Embryonic facial prominence (tissue), 1 donor: ENCODE measurements at regions not wholly inside any gene's neighbourhood (a gene's known extent, or its start where the extent isn't known, plus 50 kb on each side); places are given as distances from the start of the nearest gene placed in this dataset.

ENCODE experiments used
- DNase-seq: peaks from one replicate; pipeline ENCODE4 v3.0.0-alpha.2; 2016; ENCODE audit errors: extremely low spot score

DNA sequence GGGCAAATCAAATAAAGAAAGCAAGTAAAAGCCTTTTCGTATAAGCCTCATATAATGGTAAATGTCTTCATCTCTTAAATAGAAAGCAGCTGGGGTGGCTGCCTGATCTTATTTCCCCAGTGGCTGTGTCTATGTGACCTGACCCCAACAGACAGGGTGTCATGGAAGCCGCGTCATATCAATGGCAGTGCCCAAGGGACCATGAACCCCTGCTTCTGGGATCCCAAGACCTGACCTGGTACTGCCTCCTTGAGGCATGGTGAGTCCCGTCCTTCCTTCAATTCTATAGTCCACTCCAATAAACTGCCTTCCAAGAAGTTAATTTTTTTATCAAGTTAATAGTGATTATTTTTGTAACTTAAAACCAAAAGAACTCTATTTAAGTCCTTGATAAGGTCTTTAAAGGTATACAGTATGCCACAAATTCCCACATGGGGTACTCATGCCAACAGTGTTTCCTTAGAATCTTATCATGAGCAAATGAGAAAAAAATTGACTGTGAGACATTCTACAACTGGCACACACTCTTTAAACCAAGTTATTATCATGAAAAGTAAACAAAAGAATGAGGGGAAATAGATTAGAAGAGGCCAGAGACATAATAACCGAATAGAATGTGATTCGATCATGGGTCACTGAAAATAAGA lies 104.6 kb downstream of the ADSS2 start:
- no peak for DNase-seq

DNA sequence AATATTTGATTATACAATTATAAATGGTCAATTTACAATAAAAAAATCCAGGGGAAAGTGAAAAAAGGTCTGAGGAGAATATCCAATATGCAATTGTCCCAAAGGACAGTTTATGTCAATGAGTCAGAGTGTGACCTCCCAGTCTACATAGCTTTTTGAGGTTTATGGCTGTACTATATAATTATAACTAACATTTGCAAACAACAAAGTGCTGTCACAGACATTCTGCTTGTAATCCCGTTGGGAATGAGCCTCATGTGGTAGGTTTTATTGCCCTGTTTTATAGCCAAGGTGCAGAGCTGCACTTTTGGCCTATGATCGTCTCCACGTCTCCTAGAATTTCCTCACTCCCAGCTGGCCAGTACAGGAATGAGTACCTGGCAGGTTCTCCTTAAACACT lies 103.8 kb downstream of the ADSS2 start:
- no peak for DNase-seq

DNA sequence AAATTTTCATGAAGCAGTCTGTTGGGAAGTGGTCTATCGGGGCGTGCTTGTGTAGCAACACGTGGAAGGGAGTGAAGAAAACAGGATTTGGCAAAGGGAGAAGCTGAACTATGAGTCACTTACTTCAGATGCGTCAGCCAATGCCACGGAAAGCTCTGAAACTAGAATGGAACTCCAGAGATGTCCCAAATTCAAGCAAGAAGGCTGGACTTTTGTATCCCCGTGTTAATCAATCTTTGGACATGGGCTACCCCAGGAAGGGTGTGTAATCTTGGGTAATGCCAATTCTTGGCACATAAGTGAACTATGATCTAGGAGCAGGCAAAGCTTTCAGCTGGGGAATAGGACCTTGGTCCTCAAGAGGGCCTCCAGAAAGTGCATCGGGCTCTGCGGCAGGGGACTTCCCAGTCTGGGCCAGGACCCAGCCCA lies 102.6 kb downstream of the ADSS2 start:
- no peak for DNase-seq

DNA sequence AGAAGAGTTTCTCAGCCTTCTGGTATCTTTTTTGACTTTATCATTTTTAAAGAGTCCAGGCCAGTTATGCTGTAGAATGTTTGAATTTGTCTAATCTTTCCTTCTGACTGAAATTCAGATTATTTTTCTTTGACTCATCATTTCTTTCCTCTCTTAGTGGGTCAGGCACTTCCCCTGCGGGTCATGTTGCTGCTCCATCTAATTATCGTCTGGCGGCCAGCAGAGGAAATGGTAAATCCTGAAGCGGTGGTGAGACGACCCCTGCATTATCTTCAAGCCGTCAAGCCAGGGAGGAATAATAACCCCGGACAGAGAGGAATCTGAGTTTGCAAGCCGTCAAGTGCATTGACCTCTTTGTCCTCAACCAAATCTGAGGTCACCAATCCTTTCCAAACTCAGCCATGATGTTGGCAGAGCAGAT lies 102.1 kb downstream of the ADSS2 start:
- no peak for DNase-seq

DNA sequence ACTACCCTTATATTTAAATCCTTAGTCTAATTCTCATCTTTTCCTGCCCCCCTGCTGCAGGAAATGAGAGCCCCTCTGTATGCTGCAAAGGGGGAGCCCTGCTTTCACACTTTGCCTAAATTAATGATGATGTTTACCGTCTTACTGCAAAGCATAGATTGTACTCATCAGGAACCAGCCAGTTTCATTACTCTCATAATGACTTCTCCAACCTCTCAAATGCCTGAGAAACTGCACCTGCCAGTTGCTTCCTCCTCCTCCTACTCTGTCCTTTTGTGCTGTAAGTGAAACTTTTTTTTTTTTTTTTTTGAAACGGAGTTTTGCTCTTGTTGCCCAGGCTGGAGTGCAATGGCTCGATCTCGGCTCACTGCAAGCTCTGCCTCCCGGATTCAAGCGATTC lies 101.7 kb downstream of the ADSS2 start:
- no peak for DNase-seq

DNA sequence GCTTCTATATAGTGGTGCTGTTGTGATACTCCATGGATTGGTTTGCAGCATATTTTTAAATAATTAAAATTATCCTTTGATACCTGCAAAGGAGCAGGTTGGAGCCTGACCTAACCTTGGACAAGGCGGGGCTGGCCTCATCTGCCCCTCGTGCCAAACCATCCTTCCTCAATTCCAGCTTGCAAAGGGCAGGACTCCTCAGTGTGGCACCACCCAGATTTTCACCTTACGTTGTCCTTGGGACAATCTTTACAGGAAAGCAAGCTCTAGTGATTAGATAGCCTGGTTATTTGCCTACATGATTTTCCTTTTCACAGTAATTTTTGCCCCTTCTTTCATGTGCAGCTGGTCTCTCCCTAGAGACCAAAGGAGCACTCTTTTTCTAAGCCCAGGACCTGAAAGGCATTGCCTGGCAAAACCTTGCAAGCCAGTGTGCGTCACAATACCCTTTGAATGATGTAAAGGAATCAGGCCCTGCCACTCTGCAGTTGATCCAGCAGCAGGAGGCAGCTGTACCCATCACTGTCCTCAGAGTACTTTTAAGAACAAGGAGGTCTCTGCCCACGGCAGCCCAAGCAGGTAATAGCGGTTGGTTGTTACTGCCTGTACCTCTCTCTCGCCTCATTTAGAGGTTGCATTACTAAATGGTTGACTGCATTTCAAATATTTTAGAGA lies 99.4 kb downstream of the ADSS2 start:
- no peak for DNase-seq

DNA sequence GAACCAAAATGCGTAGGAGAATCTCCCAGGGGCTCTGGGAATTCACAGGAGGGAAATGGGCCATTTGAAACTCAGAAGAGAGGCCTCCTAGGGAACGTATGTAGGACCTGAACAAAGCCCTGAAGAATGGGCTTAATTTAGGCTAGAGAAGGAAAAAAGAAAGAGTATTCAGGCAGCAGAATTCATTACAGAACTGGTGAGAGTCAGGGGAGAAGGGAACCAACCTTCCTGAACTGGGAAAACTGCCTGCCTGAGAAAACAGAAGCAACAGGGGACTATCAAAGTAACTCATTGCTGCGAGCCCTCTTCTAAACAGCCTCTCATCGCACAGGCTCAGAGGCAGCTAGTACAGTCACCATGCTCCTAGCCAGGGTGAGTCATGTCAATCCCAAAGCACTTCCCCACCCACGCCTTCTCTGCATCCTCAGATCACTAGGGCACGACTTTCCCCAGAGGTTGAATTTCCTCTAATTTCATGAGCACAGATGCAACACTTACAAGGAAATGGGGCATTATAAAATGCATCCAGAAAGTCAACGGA lies 98.1 kb downstream of the ADSS2 start:
- DNase-seq, result no peak

GRCh38 chr1:244354810-244355278 lies 96.9 kb downstream of the ADSS2 start:
- no peak for DNase-seq

DNA sequence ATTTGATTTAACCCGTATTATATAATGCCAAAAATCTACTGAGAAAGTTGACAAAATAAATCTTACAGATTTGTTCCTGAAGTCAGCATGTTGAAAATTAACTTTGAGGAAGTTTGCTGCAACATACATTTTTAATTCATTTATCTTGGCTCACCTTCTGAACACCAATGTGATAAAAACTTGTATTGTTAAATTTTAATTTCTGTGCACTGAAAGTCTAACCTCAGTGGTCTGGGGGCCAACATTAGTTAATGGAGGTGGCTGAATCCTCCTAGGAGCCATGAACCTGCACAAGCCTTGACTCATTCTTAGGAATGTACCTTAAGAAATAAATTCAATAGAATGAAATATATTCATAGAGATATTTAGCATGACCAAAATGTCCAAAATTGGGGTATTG lies 95.3 kb downstream of the ADSS2 start:
- no peak for DNase-seq
